ENCODE measurements at regions not wholly inside any gene's neighbourhood (a gene's known extent, or its start where the extent isn't known, plus 50 kb on each side); places are given as distances from the start of the nearest gene placed in this dataset.

DNA sequence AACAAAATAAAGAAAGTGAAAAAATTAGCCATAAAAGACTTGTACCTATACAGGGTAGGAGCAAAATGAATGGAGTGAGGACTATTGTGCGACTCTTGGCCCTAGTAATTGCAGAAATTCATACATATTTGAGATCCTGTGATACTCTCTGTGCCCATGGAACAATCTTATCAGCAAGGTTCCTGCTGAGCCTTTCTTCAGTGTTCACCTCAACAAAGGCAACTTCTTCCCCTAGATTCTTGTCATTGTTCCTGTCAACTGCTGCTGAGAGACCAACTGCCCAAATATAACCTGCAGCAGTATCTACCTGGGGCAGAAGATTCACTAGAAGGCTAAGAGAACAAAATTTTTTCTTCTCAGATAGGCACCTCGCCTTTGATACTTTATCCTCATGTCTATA lies 187.4 kb downstream of the NEBL start:
- TF ChIP-seq, protein P1, sequence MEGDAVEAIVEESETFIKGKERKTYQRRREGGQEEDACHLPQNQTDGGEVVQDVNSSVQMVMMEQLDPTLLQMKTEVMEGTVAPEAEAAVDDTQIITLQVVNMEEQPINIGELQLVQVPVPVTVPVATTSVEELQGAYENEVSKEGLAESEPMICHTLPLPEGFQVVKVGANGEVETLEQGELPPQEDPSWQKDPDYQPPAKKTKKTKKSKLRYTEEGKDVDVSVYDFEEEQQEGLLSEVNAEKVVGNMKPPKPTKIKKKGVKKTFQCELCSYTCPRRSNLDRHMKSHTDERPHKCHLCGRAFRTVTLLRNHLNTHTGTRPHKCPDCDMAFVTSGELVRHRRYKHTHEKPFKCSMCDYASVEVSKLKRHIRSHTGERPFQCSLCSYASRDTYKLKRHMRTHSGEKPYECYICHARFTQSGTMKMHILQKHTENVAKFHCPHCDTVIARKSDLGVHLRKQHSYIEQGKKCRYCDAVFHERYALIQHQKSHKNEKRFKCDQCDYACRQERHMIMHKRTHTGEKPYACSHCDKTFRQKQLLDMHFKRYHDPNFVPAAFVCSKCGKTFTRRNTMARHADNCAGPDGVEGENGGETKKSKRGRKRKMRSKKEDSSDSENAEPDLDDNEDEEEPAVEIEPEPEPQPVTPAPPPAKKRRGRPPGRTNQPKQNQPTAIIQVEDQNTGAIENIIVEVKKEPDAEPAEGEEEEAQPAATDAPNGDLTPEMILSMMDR (IDR thresholded peaks at IDR 0.05) = no peak
- no peak for TF ChIP-seq POLR2A (IDR thresholded peaks at IDR 0.05)
